NCI-H2107 treated with DMSO at 0.1 percent for 48 hours (cell line): ENCODE measurements at regions not wholly inside any gene's neighbourhood (a gene's known extent, or its start where the extent isn't known, plus 50 kb on each side); places are given as distances from the start of the nearest gene placed in this dataset.
"Not testable (repeated sequence)": the region's sequence is repeated elsewhere in the genome, so short reads cannot be mapped to it uniquely, and the experiment has no call there.

Source experiments
- DNase-seq: peaks from one replicate; lab custom pipeline; 2025; ENCODE audit not compliant: unreplicated experiment; lab: John Stamatoyannopoulos, UW

- DNase-seq, result no peak
These were observed 202.4 kb upstream of the GADL1 start for GRCh38 chr3:31096661-31097395.

- DNase-seq, result no peak
These were observed 206.1 kb upstream of the GADL1 start for GRCh38 chr3:31100519-31100918.

GRCh38 chr3:31101285-31101684 lies 206.8 kb upstream of the GADL1 start:
- not testable (repeated sequence) for DNase-seq

GRCh38 chr3:31102196-31102879 lies 207.9 kb upstream of the GADL1 start:
- no peak for DNase-seq

- DNase-seq, result no peak
These were observed 208.7 kb upstream of the GADL1 start for GRCh38 chr3:31103181-31103580.

GRCh38 chr3:31103623-31104180 lies 209.2 kb upstream of the GADL1 start:
- no peak for DNase-seq

- DNase-seq, result no peak
These were observed 210.6 kb upstream of the GADL1 start for GRCh38 chr3:31105011-31105410.

GRCh38 chr3:31105438-31106077 lies 211.1 kb upstream of the GADL1 start:
- DNase-seq, result no peak

- DNase-seq, result no peak
These were observed 211.7 kb upstream of the GADL1 start for GRCh38 chr3:31106204-31106603.

- DNase-seq, result no peak
These were observed 212.5 kb upstream of the GADL1 start for GRCh38 chr3:31106912-31107311.

- DNase-seq, result no peak
These were observed 220.4 kb upstream of the GADL1 start for GRCh38 chr3:31114929-31115283.

GRCh38 chr3:31115531-31115930 lies 221.1 kb upstream of the GADL1 start:
- DNase-seq, result not testable (repeated sequence)

GRCh38 chr3:31116651-31117050 lies 222.2 kb upstream of the GADL1 start:
- DNase-seq, result no peak

GRCh38 chr3:31117854-31118253 lies 223.4 kb upstream of the GADL1 start:
- DNase-seq, result no peak

- DNase-seq, result no peak
These were observed 229.9 kb upstream of the GADL1 start for GRCh38 chr3:31124373-31124772.

GRCh38 chr3:31125413-31126020 lies 231.1 kb upstream of the GADL1 start:
- no peak for DNase-seq

GRCh38 chr3:31129241-31129640 lies 234.8 kb upstream of the GADL1 start:
- no peak for DNase-seq

- no peak for DNase-seq
These were observed 237.8 kb upstream of the GADL1 start for GRCh38 chr3:31132132-31132769.

- no peak for DNase-seq
These were observed 239.1 kb upstream of the GADL1 start for GRCh38 chr3:31133541-31133940.

- no peak for DNase-seq
These were observed 241.1 kb upstream of the GADL1 start for GRCh38 chr3:31135546-31135945.
